NT2/D1 (cell line): ENCODE measurements at regions not wholly inside any gene's neighbourhood (a gene's known extent, or its start where the extent isn't known, plus 50 kb on each side); places are given as distances from the start of the nearest gene placed in this dataset.
"Not testable (repeated sequence)": the region's sequence is repeated elsewhere in the genome, so short reads cannot be mapped to it uniquely, and the experiment has no call there.

Source experiments
- YY1 ChIP-seq: IDR thresholded peaks from 2 replicates; pipeline ENCODE4 v1.6.1; 2011; ENCODE audit not compliant: insufficient read length, insufficient read depth
- ZNF274 ChIP-seq: IDR thresholded peaks from 2 replicates; pipeline ENCODE4 v1.6.1; 2011; ENCODE audit warnings: mild to moderate bottlenecking, low read depth, low read length

DNA sequence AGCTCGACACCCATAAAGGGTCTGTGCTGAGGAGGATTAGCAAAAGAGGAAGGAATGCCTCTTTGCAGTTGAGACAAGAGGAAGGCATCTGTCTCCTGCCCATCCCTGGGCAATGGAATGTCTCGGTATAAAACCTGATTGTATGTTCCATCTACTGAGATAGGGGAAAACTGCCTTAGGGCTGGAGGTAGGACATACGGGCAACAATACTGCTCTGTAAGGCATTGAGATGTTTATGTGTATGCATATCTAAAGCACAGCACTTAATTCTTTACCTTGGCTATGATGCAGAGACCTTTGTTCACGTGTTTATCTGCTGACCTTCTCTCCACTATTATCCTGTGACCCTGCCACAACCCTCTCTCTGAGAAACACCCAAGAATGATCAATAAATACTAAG lies 210.7 kb downstream of the POTED start:
- TF ChIP-seq ZNF274, YY1: not testable (repeated sequence)
